ENCODE measurements at regions not wholly inside any gene's neighbourhood (a gene's known extent, or its start where the extent isn't known, plus 50 kb on each side); places are given as distances from the start of the nearest gene placed in this dataset.

DNA sequence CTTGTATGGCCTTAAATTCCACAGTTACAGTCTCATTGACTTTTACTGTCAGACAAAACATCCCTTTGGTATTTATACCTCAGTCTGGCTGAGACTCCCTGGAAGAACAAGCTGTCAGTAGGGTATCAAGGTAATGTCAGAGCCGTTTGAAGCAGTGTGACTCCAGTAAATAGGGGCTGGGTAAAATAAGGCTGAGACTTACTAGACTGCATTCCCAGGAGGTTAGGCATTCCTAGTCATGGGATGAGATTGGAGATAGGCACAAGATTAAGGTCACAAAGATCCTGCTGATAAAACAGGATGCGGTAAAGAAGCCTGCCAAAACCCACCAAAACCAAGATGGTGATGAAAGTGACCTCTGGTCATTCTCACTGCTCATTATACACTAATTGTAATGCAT, 219.5 kb upstream of the SKOR2 start:
- no peak for TF ChIP-seq FOSL2 (IDR thresholded peaks at IDR 0.05; ENCODE audit: borderline replicate concordance, low read depth)
- TF ChIP-seq TAF1 (IDR thresholded peaks at IDR 0.05; ENCODE audit: borderline replicate concordance, low read depth, low read length), result no peak
- TF ChIP-seq, protein P1, sequence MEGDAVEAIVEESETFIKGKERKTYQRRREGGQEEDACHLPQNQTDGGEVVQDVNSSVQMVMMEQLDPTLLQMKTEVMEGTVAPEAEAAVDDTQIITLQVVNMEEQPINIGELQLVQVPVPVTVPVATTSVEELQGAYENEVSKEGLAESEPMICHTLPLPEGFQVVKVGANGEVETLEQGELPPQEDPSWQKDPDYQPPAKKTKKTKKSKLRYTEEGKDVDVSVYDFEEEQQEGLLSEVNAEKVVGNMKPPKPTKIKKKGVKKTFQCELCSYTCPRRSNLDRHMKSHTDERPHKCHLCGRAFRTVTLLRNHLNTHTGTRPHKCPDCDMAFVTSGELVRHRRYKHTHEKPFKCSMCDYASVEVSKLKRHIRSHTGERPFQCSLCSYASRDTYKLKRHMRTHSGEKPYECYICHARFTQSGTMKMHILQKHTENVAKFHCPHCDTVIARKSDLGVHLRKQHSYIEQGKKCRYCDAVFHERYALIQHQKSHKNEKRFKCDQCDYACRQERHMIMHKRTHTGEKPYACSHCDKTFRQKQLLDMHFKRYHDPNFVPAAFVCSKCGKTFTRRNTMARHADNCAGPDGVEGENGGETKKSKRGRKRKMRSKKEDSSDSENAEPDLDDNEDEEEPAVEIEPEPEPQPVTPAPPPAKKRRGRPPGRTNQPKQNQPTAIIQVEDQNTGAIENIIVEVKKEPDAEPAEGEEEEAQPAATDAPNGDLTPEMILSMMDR (IDR thresholded peaks at IDR 0.05), result no peak
- TF ChIP-seq ELF1 (IDR thresholded peaks at IDR 0.05), result no peak
- no peak for TF ChIP-seq MEF2A (IDR thresholded peaks at IDR 0.05; ENCODE audit: borderline replicate concordance, low read depth)
- no peak for TF ChIP-seq POLR2AphosphoS5 (IDR thresholded peaks at IDR 0.05; ENCODE audit: low read depth, low read length)
- TF ChIP-seq, protein P2, sequence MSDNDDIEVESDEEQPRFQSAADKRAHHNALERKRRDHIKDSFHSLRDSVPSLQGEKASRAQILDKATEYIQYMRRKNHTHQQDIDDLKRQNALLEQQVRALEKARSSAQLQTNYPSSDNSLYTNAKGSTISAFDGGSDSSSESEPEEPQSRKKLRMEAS (IDR thresholded peaks at IDR 0.05; ENCODE audit: low read depth), result no peak
- TF ChIP-seq EP300 (IDR thresholded peaks at IDR 0.05; ENCODE audit: borderline replicate concordance in 1 of 2, low read depth in 1 of 2, low read length in 1 of 2), result no peak
- no peak for TF ChIP-seq SIN3A (IDR thresholded peaks at IDR 0.05; ENCODE audit: borderline replicate concordance, low read depth, low read length)
- no peak for TF ChIP-seq NFIC (IDR thresholded peaks at IDR 0.05; ENCODE audit: borderline replicate concordance)
- TF ChIP-seq, protein P3, sequence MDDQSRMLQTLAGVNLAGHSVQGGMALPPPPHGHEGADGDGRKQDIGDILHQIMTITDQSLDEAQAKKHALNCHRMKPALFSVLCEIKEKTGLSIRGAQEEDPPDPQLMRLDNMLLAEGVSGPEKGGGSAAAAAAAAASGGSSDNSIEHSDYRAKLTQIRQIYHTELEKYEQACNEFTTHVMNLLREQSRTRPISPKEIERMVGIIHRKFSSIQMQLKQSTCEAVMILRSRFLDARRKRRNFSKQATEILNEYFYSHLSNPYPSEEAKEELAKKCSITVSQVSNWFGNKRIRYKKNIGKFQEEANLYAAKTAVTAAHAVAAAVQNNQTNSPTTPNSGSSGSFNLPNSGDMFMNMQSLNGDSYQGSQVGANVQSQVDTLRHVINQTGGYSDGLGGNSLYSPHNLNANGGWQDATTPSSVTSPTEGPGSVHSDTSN (IDR thresholded peaks at IDR 0.05), result no peak
- no peak for TF ChIP-seq RXRA (IDR thresholded peaks at IDR 0.05; ENCODE audit: borderline replicate concordance, low read depth)
- no peak for TF ChIP-seq CHD2 (IDR thresholded peaks at IDR 0.05; ENCODE audit: low read length, partially characterized antibody)

All from SK-N-SH (cell line).